NB4 (cell line): ENCODE measurements at regions not wholly inside any gene's neighbourhood (a gene's known extent, or its start where the extent isn't known, plus 50 kb on each side); places are given as distances from the start of the nearest gene placed in this dataset.
"Not testable (repeated sequence)": the region's sequence is repeated elsewhere in the genome, so short reads cannot be mapped to it uniquely, and the experiment has no call there.

ENCODE experiments used
- DNase-seq: peaks from one replicate; pipeline ENCODE4 v3.0.0; 2010; ENCODE audit warnings: low read depth
- H3K4me3 ChIP-seq: one replicate; pipeline ENCODE4 v1.5.1; 2011; ENCODE audit warnings: mild to moderate bottlenecking, low read depth, low read length, moderate library complexity
- CTCF ChIP-seq: IDR thresholded peaks from one replicate; pipeline ENCODE4 v1.5.1; 2012; ENCODE audit warnings: low read depth, low read length
- MAX ChIP-seq: IDR thresholded peaks from 2 replicates; pipeline ENCODE4 v1.6.1; 2011; ENCODE audit warnings: low read depth, low read length
- MYC ChIP-seq: IDR thresholded peaks from 2 replicates; pipeline ENCODE4 v1.6.1; 2011; ENCODE audit warnings: low read depth, low read length
- POLR2A ChIP-seq: IDR thresholded peaks from 2 replicates; pipeline ENCODE4 v1.6.1; 2011; ENCODE audit warnings: mild to moderate bottlenecking; ENCODE audit not compliant: insufficient read length; ENCODE audit errors: extremely low read depth

GRCh38 chr10:109647627-109648026 is 275.7 kb downstream of the XPNPEP1 start:
- TF ChIP-seq POLR2A, result no peak
- TF ChIP-seq CTCF, result peak; percentile 44
- no peak for TF ChIP-seq MYC
- peak; percentile 60 for TF ChIP-seq MAX
- peak; percentile 20 for DNase-seq
- H3K4me3 ChIP-seq, result no peak overlapping the region

GRCh38 chr10:109633846-109634245 is 289.5 kb downstream of the XPNPEP1 start:
- peak; percentile 11 for DNase-seq
- TF ChIP-seq CTCF, result no peak
- TF ChIP-seq MAX, result no peak
- TF ChIP-seq POLR2A, result no peak
- TF ChIP-seq MYC, result no peak
- no peak overlapping the region for H3K4me3 ChIP-seq

- not testable (repeated sequence) for DNase-seq, H3K4me3 ChIP-seq
These were observed 290.3 kb downstream of the XPNPEP1 start for GRCh38 chr10:109633017-109633416.

GRCh38 chr10:109624939-109625338 is 298.4 kb downstream of the XPNPEP1 start:
- no peak for DNase-seq
- TF ChIP-seq MYC (no peak), MAX (no peak), CTCF (no peak), POLR2A (no peak)
- no peak overlapping the region for H3K4me3 ChIP-seq

- no peak for DNase-seq
- TF ChIP-seq MAX (no peak), POLR2A (no peak), MYC (no peak), CTCF (no peak)
- H3K4me3 ChIP-seq, result no peak overlapping the region
These were observed 300.7 kb downstream of the XPNPEP1 start for GRCh38 chr10:109622566-109622965.

GRCh38 chr10:109620396-109620795 is 302.9 kb downstream of the XPNPEP1 start:
- no peak for DNase-seq
- H3K4me3 ChIP-seq, result no peak overlapping the region
- TF ChIP-seq MAX (no peak), CTCF (no peak)
